ENCODE measurements at regions not wholly inside any gene's neighbourhood (a gene's known extent, or its start where the extent isn't known, plus 50 kb on each side); places are given as distances from the start of the nearest gene placed in this dataset.

DNA sequence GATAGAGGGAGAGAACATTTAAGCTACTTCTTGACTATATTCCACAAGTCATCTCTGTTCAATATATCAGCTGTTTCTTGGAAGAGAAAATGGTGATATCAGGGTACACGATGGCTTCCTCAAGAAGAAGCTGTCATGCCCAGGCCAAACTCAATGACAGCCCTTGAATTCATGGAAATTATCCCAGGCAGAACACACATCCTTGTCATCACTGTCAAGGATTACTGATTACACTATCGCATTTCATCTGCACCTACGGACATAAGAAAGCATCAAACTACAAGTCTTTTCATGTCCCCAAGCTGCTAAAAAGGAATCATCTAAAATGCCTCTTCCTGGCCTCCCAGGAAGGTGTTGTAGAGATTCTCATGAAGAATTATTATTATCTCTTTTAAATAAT, 165.2 kb upstream of the SLC7A11 start:
- ATAC-seq (ENCODE audit: poor library complexity) (no peak), DNase-seq (no peak)
- CTCF ChIA-PET = no interaction called here
- no peak overlapping the region for H3K4me3 ChIP-seq (ENCODE audit: low read length)
- TF ChIP-seq, protein P1, sequence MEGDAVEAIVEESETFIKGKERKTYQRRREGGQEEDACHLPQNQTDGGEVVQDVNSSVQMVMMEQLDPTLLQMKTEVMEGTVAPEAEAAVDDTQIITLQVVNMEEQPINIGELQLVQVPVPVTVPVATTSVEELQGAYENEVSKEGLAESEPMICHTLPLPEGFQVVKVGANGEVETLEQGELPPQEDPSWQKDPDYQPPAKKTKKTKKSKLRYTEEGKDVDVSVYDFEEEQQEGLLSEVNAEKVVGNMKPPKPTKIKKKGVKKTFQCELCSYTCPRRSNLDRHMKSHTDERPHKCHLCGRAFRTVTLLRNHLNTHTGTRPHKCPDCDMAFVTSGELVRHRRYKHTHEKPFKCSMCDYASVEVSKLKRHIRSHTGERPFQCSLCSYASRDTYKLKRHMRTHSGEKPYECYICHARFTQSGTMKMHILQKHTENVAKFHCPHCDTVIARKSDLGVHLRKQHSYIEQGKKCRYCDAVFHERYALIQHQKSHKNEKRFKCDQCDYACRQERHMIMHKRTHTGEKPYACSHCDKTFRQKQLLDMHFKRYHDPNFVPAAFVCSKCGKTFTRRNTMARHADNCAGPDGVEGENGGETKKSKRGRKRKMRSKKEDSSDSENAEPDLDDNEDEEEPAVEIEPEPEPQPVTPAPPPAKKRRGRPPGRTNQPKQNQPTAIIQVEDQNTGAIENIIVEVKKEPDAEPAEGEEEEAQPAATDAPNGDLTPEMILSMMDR (IDR thresholded peaks at IDR 0.05) = no peak
- Mint-ChIP-seq H3K36me3 (ENCODE audit: low read depth) (no peaks in the 10 kb centered on the region), H3K4me1 (ENCODE audit: low read depth) (no peaks in the 10 kb centered on the region), H3K27ac (no peak overlapping the region), H3K9me3 (no peaks in the 10 kb centered on the region), H3K4me3 (no peak overlapping the region), H3K27me3 (no peaks in the 10 kb centered on the region)
- intact Hi-C loops (cut with DNase I, micrococcal nuclease) = no loop called here
- H3K27ac ChIP-seq (ENCODE audit: low read depth in 1 of 2, low read length in 2 of 2) = no peak overlapping the region
- H3K36me3 ChIP-seq (ENCODE audit: insufficient read depth, low read length) = no peaks in the 10 kb centered on the region
- H3K9me3 ChIP-seq (ENCODE audit: control insufficient read depth in 1 of 2, insufficient read depth in 1 of 2, low read length in 2 of 2) = peaks cover 0 to 4% of the 10 kb centered on the region in 2 experiments
- no peaks in the 10 kb centered on the region for H3K27me3 ChIP-seq (ENCODE audit: control insufficient read depth in 1 of 2, insufficient read depth in 2 of 2, low read length in 2 of 2)
- H3K4me1 ChIP-seq (ENCODE audit: insufficient read depth, low read length) = no peaks in the 10 kb centered on the region
- POLR2A ChIA-PET = no interaction called here

DNA sequence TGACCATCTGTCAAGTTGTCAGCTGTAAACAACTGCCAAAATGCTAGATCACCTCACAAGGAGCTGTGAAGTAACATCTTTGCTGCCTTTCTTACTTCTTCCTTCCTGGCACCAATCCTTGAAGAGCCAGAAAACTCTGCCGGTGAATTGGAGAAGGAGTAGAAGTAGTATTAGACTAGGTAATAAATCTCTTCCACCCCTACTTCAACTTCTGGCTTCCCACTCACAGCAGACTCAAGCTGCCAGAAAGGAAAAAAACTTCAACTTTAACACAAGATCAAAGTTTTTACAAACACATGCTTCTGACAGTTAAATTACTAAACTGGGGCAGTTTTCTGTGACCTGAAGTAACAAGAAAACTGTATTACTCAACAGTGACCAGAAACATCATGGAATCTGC, 164.7 kb upstream of the SLC7A11 start:
- Histone ChIP-seq H3K4me1 (ENCODE audit: insufficient read depth, low read length) (no peaks in the 10 kb centered on the region), H3K4me3 (ENCODE audit: low read length) (no peak overlapping the region), H3K36me3 (ENCODE audit: insufficient read depth, low read length) (no peaks in the 10 kb centered on the region), H3K27ac (ENCODE audit: low read depth in 1 of 2, low read length in 2 of 2) (no peak overlapping the region), H3K9me3 (ENCODE audit: control insufficient read depth in 1 of 2, insufficient read depth in 1 of 2, low read length in 2 of 2) (peaks cover 0 to 4% of the 10 kb centered on the region in 2 experiments), H3K27me3 (ENCODE audit: control insufficient read depth in 1 of 2, insufficient read depth in 2 of 2, low read length in 2 of 2) (no peaks in the 10 kb centered on the region)
- H3K9me3 Mint-ChIP-seq = no peaks in the 10 kb centered on the region
- no peak overlapping the region for H3K27ac Mint-ChIP-seq
- H3K27me3 Mint-ChIP-seq = no peaks in the 10 kb centered on the region
- intact Hi-C loops (cut with DNase I, micrococcal nuclease) = no loop called here
- ChIA-PET POLR2A (no interaction called here), CTCF (no interaction called here)
- no peaks in the 10 kb centered on the region for H3K36me3 Mint-ChIP-seq (ENCODE audit: low read depth)
- no peak overlapping the region for H3K4me3 Mint-ChIP-seq
- H3K4me1 Mint-ChIP-seq (ENCODE audit: low read depth) = no peaks in the 10 kb centered on the region
- TF ChIP-seq, protein P1 (IDR thresholded peaks at IDR 0.05) = no peak
- DNase-seq = peak in 1 of 14 experiments; percentile 6
- no peak for ATAC-seq (ENCODE audit: poor library complexity)

- ChIA-PET POLR2A (no interaction called here), CTCF (no interaction called here)
- intact Hi-C loops (cut with DNase I, micrococcal nuclease) = no loop called here
- Mint-ChIP-seq H3K36me3 (ENCODE audit: low read depth) (no peaks in the 10 kb centered on the region), H3K4me3 (no peak overlapping the region), H3K9me3 (no peaks in the 10 kb centered on the region), H3K27me3 (no peaks in the 10 kb centered on the region), H3K27ac (no peak overlapping the region), H3K4me1 (ENCODE audit: low read depth) (no peaks in the 10 kb centered on the region)
- Histone ChIP-seq H3K36me3 (ENCODE audit: insufficient read depth, low read length) (no peaks in the 10 kb centered on the region), H3K27ac (ENCODE audit: low read depth in 1 of 2, low read length in 2 of 2) (no peak overlapping the region), H3K4me3 (ENCODE audit: low read length) (no peak overlapping the region), H3K9me3 (ENCODE audit: control insufficient read depth in 1 of 2, insufficient read depth in 1 of 2, low read length in 2 of 2) (no peaks in the 10 kb centered on the region), H3K4me1 (ENCODE audit: insufficient read depth, low read length) (no peaks in the 10 kb centered on the region), H3K27me3 (ENCODE audit: control insufficient read depth in 1 of 2, insufficient read depth in 2 of 2, low read length in 2 of 2) (no peaks in the 10 kb centered on the region)
- DNase-seq (peak in 3 of 14 experiments; percentile 13 to 58 (median 45)), ATAC-seq (ENCODE audit: poor library complexity) (no peak)
- TF ChIP-seq, protein P1 (IDR thresholded peaks at IDR 0.05) = no peak
Observed at GRCh38 chr4:138405934-138406567, 163.9 kb upstream of the SLC7A11 start.

All from CD4-positive, alpha-beta T cell (primary cell).